DOHH2 (cell line): ENCODE measurements at regions not wholly inside any gene's neighbourhood (a gene's known extent, or its start where the extent isn't known, plus 50 kb on each side); places are given as distances from the start of the nearest gene placed in this dataset.

ENCODE experiments used
- EZH2phosphoT487 ChIP-seq: fragments of 200-600 bp; sonication (generic); IDR thresholded peaks from 2 replicates; pipeline ENCODE4 v1.6.1; 2017; ENCODE audit warnings: borderline replicate concordance, mild to moderate bottlenecking, antibody characterized with exemption, low read length, moderate library complexity, mixed read lengths
- TF ChIP-seq, protein P1 (sequence below): fragments of 200-600 bp; sonication (generic); IDR thresholded peaks from one replicate; pipeline ENCODE4 v1.5.1; 2014; ENCODE audit warnings: antibody characterized with exemption, mild to moderate bottlenecking, low read depth, low read length; ENCODE audit not compliant: poor library complexity, severe bottlenecking

DNA sequence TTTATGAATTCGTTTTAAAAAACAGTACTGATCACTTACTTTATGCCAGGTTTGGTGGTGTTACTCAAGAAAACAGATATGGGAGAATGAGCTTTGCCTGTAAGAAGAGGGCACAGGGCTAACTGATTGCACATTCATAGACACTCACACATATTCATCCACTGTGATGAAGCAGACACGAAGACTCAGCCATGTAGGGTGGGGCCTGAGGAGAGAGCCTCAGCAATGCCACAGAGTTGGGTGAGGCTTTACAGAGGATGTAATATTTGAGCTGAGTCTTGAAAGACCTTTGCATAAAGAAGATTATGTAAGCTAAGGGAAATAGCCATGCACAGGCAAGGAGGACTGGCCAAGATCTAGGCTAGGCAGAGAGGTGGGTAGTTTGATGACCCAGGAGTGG lies 472.8 kb downstream of the PSAT1 start:
- TF ChIP-seq, protein P1, sequence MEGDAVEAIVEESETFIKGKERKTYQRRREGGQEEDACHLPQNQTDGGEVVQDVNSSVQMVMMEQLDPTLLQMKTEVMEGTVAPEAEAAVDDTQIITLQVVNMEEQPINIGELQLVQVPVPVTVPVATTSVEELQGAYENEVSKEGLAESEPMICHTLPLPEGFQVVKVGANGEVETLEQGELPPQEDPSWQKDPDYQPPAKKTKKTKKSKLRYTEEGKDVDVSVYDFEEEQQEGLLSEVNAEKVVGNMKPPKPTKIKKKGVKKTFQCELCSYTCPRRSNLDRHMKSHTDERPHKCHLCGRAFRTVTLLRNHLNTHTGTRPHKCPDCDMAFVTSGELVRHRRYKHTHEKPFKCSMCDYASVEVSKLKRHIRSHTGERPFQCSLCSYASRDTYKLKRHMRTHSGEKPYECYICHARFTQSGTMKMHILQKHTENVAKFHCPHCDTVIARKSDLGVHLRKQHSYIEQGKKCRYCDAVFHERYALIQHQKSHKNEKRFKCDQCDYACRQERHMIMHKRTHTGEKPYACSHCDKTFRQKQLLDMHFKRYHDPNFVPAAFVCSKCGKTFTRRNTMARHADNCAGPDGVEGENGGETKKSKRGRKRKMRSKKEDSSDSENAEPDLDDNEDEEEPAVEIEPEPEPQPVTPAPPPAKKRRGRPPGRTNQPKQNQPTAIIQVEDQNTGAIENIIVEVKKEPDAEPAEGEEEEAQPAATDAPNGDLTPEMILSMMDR, result no peak
- TF ChIP-seq EZH2phosphoT487, result no peak
